ENCODE measurements at regions not wholly inside any gene's neighbourhood (a gene's known extent, or its start where the extent isn't known, plus 50 kb on each side); places are given as distances from the start of the nearest gene placed in this dataset.

DNA sequence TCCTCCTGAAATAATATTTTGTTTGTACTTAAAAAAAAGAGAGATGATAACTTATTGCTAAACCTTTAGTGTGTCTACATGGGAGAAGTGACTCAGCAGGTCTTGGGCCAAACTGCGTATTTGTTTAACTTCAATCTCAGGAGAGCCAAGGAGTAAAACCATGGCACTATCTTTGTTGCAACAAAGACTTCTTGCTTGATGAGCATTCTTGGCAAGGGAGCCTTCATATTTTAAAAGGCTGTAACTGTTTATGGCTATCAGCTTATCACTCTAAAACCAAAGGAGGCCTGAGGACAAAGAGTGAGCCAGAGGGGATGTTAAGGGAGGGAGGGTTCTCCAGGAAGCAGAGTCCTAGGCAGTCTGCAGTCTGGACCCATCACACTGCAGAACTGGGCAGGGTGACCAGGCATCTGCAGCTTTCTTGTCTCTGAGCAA lies 216.2 kb upstream of the S1PR3 start:
- TF ChIP-seq CTCF (IDR thresholded peaks at IDR 0.05), result no peak
- no peak for TF ChIP-seq SIN3A (IDR thresholded peaks at IDR 0.05; ENCODE audit: borderline replicate concordance, insufficient read depth, low read depth, low read length)
- TF ChIP-seq, protein P1, sequence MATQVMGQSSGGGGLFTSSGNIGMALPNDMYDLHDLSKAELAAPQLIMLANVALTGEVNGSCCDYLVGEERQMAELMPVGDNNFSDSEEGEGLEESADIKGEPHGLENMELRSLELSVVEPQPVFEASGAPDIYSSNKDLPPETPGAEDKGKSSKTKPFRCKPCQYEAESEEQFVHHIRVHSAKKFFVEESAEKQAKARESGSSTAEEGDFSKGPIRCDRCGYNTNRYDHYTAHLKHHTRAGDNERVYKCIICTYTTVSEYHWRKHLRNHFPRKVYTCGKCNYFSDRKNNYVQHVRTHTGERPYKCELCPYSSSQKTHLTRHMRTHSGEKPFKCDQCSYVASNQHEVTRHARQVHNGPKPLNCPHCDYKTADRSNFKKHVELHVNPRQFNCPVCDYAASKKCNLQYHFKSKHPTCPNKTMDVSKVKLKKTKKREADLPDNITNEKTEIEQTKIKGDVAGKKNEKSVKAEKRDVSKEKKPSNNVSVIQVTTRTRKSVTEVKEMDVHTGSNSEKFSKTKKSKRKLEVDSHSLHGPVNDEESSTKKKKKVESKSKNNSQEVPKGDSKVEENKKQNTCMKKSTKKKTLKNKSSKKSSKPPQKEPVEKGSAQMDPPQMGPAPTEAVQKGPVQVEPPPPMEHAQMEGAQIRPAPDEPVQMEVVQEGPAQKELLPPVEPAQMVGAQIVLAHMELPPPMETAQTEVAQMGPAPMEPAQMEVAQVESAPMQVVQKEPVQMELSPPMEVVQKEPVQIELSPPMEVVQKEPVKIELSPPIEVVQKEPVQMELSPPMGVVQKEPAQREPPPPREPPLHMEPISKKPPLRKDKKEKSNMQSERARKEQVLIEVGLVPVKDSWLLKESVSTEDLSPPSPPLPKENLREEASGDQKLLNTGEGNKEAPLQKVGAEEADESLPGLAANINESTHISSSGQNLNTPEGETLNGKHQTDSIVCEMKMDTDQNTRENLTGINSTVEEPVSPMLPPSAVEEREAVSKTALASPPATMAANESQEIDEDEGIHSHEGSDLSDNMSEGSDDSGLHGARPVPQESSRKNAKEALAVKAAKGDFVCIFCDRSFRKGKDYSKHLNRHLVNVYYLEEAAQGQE (IDR thresholded peaks at IDR 0.05; ENCODE audit: insufficient read depth in 1 of 2, low read depth in 2 of 2, low read length in 1 of 2), result no peak
- no peak for TF ChIP-seq POLR2AphosphoS5 (IDR thresholded peaks at IDR 0.05; ENCODE audit: low read depth, low read length)
